ENCODE measurements at regions not wholly inside any gene's neighbourhood (a gene's known extent, or its start where the extent isn't known, plus 50 kb on each side); places are given as distances from the start of the nearest gene placed in this dataset.

DNA sequence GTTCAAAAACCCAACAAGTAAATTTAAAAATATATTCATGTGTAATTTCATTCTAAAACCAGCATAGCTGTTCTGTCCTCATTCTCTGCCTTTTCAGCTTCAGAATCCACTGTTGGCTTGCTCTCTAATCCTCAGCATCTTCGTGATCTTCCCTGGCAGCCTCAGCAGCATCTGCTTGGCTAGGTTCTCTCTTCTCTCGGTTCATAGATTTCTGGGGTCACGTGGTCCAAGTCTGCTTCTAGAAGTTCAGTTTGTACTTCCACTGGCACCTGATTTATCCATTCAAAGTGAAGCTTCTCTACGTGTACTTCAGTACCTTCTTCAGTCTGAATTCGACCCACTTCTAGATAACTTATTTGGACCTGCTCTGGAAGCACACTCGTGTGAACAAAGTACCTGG is 245.7 kb downstream of the EPM2A start:
- DNase-seq (ENCODE audit: low read depth), result no peak

DNA sequence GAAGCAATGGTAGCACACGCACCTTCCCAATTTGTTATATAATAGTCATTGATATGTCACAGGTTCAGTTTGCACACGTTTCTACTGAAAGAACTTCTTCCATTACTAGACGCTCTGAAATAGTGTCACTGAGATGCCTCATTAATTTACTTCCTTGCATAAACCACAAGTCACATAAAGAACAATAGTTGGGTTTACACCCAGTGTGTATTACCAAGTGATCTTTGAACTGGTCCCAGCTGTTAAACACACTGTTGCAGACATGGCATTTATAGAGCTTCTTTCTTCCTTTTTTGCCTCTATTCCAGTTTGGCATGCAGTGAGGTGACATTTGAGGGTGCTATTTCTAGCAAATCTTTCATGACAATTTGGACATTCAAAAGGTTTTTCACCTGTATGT is 245.3 kb downstream of the EPM2A start:
- DNase-seq (ENCODE audit: low read depth), result no peak

DNA sequence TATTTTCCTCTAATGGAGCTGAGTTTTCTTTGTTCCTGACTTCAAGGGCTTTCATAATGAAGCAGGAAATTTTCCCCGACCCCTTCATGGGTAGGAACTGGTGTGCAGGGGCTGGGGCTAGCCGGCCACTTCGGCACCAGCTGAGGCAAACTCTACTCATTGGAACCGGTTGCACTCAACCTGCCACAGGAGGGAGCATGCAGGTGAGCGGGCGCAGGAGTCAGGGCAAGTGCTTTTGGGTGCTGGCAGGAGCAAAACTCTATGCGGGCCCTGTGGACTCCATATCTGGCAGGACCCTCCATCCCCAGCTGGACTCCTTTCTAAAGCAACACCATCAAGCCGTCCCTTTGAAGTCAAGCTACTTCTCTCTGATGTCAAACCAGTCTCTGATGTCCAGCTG is 244.2 kb downstream of the EPM2A start:
- DNase-seq (ENCODE audit: low read depth), result no peak

DNA sequence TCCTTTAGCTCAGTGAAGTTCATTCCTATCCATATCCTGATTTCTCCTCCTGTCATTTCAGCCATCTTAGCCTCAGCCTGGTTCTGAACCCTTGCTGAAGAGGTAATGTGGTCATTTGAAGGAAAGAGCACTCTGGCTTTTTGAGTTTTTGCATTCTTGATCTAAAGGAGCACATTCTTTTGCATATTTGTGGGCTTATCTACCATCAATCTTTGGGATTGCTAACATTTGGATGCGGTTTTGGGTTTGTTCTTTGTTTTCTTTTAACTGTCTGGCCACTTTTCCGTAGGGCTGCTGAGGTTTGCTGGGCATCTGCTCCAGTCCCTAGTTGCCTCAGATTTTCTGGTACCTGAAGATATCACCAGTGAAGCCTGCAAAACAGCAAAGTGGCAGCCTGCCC is 238.3 kb downstream of the EPM2A start:
- no peak for DNase-seq (ENCODE audit: low read depth)

DNA sequence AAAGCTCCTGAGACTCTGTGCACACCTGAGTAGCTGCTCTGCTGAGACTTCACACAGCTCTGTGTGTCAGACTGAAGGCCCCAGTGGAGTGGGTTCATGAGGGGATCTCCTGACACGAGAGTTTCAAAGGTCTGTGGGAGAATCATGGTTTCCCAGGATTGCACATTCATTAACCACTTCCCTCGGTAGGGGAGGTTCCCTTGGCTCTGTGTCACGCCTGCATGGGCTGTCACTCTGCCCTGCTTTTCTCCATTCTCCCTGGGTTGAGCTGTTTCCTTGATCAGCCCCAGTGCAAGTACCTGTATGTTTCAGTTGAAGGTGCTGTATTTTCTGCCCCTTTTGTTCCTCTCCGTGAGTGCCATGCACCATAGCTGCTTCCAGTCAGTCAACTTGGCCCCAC is 236.9 kb downstream of the EPM2A start:
- DNase-seq (ENCODE audit: low read depth), result no peak

DNA sequence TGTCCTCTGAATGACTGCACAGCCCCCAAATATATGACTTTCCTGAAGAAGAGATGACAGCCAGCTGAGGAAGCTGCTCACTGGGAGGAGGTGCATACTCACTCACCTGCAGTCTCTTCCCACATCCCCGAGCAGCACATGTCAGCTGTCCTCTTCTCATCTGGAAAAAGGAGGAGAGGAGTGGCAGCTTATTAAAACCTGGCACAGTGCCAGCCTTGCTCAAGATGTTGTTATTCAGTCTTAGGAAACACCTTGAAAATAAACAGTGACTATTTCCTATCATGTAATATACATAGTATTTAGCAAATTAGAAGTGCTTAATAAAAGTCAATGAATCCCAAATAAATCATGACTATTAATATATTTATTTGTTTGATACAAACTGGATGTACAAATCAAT is 232.9 kb downstream of the EPM2A start:
- no peak for DNase-seq (ENCODE audit: low read depth)

DNA sequence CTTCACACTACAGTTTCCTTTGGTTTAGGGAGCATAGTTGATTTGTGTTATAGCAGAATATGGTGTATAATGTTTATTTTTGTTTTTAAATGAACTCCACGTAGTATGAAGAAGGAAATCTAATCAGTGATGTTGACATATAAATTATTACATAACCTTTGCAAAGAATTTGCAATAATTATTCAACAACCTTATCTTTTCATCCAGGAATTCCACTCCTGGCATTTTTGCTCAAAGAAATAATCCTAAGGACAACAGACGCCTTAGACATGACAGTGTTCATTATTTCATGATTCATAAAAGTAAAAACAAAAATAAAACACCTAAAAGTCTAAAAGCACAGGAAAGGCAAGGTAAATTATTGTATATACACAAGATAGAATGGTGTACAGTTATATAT is 229.2 kb downstream of the EPM2A start:
- DNase-seq (ENCODE audit: low read depth), result no peak

DNA sequence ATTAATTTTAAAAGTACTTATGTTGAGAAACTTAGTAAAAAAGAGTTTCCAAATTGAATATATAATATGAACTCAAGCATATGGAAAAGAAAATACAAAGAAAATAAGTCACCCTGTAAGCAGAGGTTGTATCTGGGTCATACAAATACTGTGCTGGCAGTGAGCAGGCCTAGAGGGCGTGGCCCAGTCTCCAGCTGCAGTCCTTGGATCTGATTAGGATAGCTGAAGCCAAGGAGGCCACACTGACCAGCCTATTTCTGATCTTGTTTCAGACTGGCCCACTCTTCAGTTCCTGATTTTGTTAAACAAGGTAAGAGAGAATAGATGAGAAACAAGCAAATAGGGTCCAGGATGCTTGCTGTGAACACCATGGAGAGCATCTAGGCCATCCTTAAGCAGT is 228.8 kb downstream of the EPM2A start:
- DNase-seq (ENCODE audit: low read depth), result no peak

DNA sequence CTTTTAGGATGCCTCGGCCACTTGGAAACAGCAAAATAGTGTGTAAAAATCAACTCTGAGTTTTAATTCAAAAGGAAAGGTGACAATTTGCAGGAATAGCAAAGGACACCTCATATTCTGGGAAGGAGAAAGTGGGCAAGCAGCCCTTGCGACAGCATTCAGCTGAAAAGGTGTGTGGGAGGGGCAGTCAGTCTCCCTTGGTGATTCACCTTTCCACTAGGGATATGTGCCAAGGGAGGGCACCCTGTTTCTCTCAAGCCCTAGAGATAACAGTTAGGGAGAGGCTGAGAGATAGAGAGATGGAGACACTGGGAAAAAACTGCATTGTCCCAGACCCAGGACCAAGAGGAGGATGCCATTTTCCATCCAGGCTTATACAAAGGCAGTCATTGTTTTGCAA is 228.1 kb downstream of the EPM2A start:
- no peak for DNase-seq (ENCODE audit: low read depth)

DNA sequence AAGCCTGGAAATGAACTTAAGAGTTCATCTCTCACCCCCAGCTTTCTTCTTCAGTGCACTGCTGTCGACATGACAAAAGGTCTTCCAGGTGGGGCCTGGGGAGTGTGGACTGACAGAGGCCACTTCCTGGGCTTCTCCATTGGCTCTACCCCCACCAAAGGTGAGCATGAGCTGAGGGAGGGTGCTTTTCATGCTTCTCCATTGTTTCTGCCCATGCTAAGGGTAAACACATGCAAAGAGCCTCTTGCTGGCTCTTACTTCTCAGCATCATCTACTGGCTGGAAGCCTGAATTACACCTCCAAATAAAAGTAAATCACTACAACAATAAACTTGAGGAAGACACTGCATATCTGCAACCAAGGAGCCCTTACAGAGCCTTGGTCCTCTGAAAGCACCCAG is 227.2 kb downstream of the EPM2A start:
- no peak for DNase-seq (ENCODE audit: low read depth)

DNA sequence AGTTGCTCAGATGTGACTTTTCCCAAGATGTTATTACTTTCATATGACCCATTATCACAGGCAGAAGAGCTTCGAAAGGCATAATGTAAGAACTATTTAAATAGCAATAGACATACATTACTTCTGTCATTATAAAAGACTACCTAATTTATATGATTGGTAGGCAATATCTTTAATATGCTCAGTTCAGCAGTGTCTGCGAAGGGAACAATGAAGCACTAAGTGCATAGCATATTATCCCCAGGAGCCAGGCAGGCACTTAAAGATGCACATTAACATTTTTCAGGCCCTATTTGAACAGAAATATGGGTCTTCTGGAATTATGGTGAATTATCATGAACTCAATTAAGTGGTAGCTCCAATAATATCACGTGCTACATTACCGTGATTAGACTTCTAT is 217.8 kb downstream of the EPM2A start:
- no peak for DNase-seq (ENCODE audit: low read depth)

DNA sequence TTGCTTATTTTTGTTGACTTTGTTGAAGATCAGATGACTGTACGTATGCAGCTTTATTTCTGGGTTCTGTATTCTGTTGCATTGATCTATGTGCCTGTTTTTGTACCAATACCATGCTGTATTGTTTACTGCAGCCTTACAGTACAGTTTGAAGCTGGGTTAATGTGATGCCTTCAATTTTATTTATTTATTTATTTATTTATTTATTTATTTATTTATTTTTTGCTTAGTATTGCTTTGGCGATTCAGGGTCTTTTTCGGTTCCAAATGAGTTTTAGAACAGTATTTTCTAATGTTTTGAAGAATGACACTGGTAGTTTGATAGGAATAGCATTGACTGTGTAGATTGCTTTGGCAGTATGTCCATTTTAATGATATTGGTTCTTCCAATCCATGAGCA is 210.3 kb downstream of the EPM2A start:
- no peak for DNase-seq (ENCODE audit: low read depth)

DNA sequence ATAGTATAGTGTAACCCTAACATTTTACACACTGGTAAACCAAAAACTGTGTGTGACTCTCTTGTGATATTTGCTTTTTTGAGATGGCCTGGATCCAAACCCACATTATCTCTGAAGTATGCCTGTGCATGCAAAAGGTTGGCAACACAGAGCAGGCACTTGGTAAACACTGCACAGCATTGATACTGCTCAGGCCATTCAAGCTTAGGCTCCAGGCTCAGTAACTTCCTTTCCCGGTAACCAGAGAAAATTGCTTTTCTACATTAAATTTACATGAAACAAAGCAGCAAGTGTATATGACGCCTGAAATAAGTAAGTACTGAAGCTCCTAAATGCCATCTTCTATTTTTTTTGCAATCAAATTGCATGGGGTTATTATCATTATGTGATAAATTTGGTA is 205.7 kb downstream of the EPM2A start:
- no peak for DNase-seq (ENCODE audit: low read depth)

DNA sequence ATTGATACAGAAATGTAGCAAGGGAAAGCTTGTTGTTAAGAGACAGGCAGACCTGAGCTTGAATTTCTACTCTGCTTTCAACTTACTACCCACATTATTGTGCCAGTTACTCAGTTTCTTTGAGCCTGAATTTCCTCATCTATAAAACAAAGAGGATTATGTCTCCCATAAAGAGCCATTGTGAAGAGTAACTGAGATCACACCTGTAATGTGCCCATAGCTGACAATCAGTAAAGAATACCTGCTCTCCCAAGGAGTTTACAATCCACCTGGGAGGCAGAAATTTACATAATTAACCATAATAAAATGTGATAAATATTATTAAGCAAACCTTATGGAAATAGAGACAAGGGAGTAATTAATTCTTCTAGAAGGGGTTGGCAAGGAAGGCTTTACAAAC is 204.9 kb downstream of the EPM2A start:
- DNase-seq (ENCODE audit: low read depth), result no peak

DNA sequence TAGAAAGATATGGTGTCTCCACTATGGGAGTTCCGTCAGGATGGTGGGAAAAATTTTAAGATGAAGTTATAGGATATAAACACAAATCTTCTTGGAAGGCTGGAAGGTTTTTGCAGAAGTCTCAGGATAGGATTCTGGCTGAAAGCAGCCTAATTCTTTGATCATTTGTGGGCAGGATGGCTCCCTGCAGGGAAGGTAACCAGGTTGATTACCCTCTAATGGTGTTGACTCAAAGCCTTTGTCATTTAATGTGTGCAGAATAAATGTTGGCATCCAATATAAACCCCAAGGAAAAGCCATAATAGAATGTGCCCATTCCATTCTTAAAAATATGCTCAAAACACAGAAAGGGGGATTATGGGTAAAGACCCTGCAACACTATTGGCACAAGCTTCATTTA is 204.3 kb downstream of the EPM2A start:
- DNase-seq (ENCODE audit: low read depth), result no peak

DNA sequence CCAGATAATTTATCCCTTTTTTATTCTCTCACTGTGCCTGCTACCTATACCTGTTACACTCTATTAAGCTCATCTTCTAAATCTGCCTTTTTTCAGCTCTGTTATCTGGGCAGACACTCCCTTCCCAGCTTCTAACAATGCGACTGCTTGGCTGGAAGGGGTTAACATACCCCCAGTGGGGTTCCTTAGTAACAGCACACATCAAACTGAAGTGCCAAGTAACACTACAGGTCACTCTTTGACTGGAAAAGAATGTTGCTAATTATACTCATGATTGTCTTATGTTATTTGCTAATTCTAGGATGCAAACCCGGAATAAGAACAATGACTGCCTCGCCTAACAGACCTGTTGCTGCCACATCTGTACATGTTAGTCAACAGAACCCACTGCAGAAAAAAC is 203.5 kb downstream of the EPM2A start:
- DNase-seq (ENCODE audit: low read depth), result no peak

DNA sequence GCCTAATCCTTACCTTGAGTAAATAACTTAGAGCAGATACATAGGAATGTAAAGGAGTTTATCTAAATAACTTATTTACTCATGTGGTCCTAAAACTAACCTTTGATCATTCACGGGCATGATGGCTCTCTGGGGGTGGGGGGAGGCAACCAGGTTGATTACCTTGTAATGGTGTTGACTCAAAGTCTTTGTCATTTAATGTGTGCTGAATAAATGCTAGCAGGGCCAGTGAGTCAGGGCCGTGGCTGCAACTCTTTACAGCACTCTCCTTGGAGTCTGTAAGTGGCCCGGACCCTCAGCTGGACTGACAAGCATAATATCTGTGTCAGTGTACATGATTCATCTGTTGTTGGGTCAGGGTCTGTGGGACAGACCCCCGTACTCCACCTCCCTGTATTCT is 203.0 kb downstream of the EPM2A start:
- DNase-seq (ENCODE audit: low read depth), result no peak

DNA sequence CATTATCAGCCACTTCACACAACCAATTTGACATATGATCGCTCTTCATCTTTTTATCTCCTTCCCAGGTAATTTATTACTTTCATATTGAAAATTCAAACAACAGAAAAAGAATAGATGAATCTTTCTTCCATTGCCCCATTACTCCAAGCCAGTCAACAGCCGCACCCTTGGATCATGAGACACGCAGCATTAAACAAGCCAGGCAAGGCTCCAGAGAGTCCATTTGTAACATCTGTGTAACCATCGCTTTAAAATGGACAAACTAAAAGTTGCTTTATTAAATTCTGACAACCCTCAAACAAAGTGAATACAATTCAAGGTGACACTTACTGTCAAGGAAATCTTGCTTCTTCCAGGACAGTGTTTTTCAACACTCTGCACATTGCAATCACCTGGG is 200.3 kb downstream of the EPM2A start:
- DNase-seq (ENCODE audit: low read depth), result no peak

DNA sequence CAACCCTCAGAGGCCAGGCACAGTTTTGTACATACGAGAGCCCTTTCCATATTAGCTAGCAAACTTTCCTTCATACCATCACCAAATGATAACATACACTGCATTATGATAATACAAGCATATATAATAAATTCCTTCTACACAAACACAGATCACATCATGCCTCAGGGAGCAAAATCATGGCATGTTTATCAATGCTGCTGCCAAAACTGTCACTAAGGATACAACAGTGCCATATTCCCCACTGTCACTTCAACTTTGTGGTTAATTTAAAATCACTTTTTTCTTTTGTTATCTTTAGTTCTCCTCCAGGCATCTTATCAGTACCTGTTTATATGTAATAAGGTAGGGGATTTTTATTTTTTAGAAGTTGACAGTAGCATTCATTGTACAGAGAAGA is 196.3 kb downstream of the EPM2A start:
- DNase-seq (ENCODE audit: low read depth), result no peak

DNA sequence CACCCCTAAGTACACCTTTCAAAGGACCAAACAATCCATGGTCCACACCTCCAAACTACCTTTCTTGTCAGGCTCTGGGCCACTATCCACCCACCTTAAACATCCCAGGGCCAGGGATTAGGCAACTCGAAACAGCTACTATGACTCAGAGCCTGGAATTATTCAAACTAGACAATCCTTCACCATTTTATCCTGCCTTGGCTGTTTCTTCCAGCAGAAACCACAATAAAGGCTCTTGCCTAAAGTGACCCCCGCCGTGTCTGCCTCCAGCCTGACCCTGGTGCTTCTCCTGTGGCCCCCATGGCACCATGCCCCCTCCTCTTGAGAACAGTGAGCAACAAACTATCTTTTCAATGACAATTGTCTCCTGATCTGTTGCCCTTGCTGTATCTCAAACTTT is 195.5 kb downstream of the EPM2A start:
- DNase-seq (ENCODE audit: low read depth), result no peak

DNA sequence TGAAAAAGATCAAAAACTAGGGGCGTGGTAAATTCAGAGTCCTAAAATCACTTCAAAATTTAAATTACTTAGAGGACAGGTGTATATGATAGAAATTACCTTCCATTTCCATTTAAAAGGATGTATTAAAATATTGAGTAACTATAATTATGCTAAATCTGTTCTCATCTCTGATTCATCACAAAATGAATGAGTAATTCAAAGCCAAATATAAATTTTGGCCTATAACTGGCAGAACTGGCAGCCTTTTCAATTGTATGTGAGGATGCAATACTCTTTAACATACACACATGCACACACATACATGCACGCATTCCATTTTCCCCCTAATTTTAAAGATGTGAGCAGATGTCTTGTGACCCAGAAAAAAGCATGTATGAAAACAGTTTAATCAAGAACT is 194.6 kb downstream of the EPM2A start:
- no peak for DNase-seq (ENCODE audit: low read depth)

DNA sequence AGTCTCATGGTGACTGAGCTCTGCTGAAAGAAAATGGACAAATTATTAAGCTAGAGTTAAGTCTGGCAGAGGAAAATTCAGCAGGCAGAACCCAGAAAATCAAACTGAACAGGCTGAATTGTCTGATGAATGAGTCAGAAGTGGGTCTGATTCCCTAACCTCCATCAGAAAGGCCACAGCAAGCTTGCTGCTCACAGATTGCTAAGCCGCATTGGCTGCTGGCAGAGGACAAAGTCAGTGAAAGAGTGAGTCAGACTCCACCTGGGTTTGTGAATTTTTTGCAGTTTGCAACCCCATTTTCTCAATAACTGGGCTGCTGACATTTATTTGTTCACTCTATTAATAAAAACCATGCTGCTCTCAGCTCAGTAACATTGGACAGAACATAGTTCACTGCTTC is 191.3 kb downstream of the EPM2A start:
- no peak for DNase-seq (ENCODE audit: low read depth)

DNA sequence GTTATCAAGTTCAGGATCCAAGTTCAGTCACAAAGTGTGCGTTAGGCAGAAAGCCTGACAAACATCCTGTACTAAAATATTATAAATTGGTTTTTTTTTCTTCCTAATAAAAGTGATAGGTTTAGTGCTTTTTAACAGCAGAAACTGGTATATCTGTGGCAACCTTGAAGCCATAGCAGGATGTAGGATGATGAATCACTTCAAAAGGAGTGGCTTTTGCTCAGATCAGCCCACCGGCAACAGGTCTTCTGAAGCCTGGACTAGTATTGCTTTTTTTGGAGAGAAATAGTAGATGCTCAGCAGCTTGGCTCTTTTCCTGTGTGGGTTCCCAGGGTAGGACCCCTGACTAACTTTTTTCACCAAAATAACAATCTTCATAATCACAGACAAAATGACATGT is 190.8 kb downstream of the EPM2A start:
- no peak for DNase-seq (ENCODE audit: low read depth)

DNA sequence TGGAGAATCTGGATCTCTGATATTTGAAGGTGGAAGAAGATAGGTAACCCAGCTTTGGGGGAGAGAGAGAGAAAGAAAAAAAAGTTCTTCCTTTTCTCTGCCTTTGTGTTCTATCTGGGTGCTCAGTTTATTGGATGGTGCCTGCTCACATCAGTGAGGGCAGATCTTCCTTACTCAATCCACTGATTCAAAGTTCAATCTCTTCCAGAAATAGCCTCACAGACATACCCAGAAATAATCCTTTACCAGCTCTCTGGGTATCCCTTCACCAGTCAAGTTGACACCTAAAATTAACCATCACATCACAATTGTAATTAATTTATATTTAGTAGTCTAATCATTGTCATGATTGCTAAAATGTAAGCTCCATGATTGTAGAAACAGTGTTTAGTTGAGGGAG is 189.1 kb downstream of the EPM2A start:
- no peak for DNase-seq (ENCODE audit: low read depth)

DNA sequence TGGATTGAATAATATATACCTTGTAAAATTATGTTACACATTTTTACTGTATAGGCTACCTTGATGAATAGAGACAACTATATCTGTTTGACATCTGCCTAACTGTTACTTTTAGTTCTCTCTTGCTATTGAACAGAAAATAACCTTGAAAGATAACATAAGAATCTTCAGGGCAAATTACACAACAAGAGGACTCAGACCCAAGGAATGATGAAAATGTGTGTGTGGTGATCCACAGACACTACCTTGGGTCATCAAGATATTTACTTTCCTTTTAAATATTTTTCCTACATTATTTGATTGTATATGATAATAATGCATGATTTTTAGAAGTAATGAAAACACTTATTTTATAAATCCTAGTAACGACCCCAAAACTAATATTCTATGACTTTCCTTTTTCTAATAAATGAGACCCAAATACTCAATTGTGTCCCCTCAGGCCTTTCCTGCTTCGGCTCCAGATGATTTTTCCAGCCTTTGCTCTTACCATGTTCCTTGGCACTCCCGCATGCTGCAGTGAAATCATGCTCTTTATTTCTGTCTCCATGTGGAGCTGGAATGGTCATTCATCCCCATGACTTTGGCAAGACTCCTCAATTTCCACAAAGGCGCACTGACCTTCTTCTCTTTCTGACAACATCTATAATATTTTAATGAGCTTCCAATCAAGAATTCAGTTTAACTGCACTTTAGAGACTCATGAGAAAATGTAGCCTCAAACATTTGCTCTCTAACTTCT is 187.6 kb downstream of the EPM2A start:
- no peak for DNase-seq (ENCODE audit: low read depth)
